Effector memory CD8-positive, alpha-beta T cell (primary cell): ENCODE measurements at regions not wholly inside any gene's neighbourhood (a gene's known extent, or its start where the extent isn't known, plus 50 kb on each side); places are given as distances from the start of the nearest gene placed in this dataset.

Experiments used
- ATAC-seq: fragments of 150-1000 bp; cut with Tn5 transposase; replicated peaks from 2 replicates; pipeline ENCODE4 v1.10.0; 2021; ENCODE audit warnings: mild to moderate bottlenecking, moderate library complexity
- DNase-seq, 3 experiments: peaks; one replicate each; pipeline ENCODE4 v3.0.0; 2021
- H3K27ac Mint-ChIP-seq, 2 donors: one replicate each; pipeline ENCODE4 v1.8.0; 2022; ENCODE audit warnings: mild to moderate bottlenecking in 2 of 2, mixed read lengths in 2 of 2, moderate library complexity in 2 of 2
- H3K27me3 Mint-ChIP-seq, 2 donors: one replicate each; pipeline ENCODE4 v1.8.0; 2022; ENCODE audit warnings: mixed read lengths in 2 of 2
- H3K36me3 Mint-ChIP-seq: one replicate; pipeline ENCODE4 v1.8.0; 2022; ENCODE audit warnings: mild to moderate bottlenecking, moderate library complexity, mixed read lengths; ENCODE audit not compliant: insufficient read depth
- H3K4me1 Mint-ChIP-seq, 2 donors: one replicate each; pipeline ENCODE4 v1.8.0; 2022; ENCODE audit warnings: low read depth in 2 of 2, mixed read lengths in 2 of 2
- H3K4me3 Mint-ChIP-seq, 2 donors: one replicate each; pipeline ENCODE4 v1.8.0; 2022; ENCODE audit warnings: mild to moderate bottlenecking in 2 of 2, mixed read lengths in 2 of 2, moderate library complexity in 2 of 2
- H3K9me3 Mint-ChIP-seq, 2 donors: one replicate each; pipeline ENCODE4 v1.8.0; 2022; ENCODE audit warnings: mixed read lengths in 2 of 2

GRCh38 chr4:152225680-152226079 is 310.2 kb downstream of the FBXW7 start:
- H3K27me3 Mint-ChIP-seq: peaks cover 0 to 7% of the 10 kb centered on the region in 2 donors

GRCh38 chr4:152224721-152225420 is 311.0 kb downstream of the FBXW7 start:
- no peak for DNase-seq
- H3K9me3 Mint-ChIP-seq: no peaks in the 10 kb centered on the region
- ATAC-seq: no peak
- H3K4me1 Mint-ChIP-seq: no peaks in the 10 kb centered on the region
- H3K27me3 Mint-ChIP-seq: peaks cover 0 to 7% of the 10 kb centered on the region in 2 donors
- no peak overlapping the region for H3K4me3 Mint-ChIP-seq
- H3K27ac Mint-ChIP-seq: no peak overlapping the region
- peaks cover 2% of the 10 kb centered on the region for H3K36me3 Mint-ChIP-seq

More at GRCh38 chr4:152225680-152226079, 310.2 kb downstream of the FBXW7 start:
- ATAC-seq: no peak
- H3K4me1 Mint-ChIP-seq: no peaks in the 10 kb centered on the region
- H3K4me3 Mint-ChIP-seq: no peak overlapping the region
- no peak for DNase-seq
- no peaks in the 10 kb centered on the region for H3K9me3 Mint-ChIP-seq
- peaks cover 2% of the 10 kb centered on the region for H3K36me3 Mint-ChIP-seq
- no peak overlapping the region for H3K27ac Mint-ChIP-seq

- Mint-ChIP-seq H3K4me1 (no peaks in the 10 kb centered on the region), H3K27ac (no peak overlapping the region), H3K9me3 (no peaks in the 10 kb centered on the region), H3K4me3 (no peak overlapping the region), H3K27me3 (peaks cover 0 to 7% of the 10 kb centered on the region in 2 donors), H3K36me3 (peaks cover 2% of the 10 kb centered on the region)
- ATAC-seq (no peak), DNase-seq (no peak)
Measured at GRCh38 chr4:152224223-152224622, 311.7 kb downstream of the FBXW7 start.

- H3K27me3 Mint-ChIP-seq: peaks cover 0 to 7% of the 10 kb centered on the region in 2 donors
- peaks cover 4% of the 10 kb centered on the region in 2 donors for H3K4me1 Mint-ChIP-seq
- no peaks in the 10 kb centered on the region for H3K9me3 Mint-ChIP-seq
- H3K27ac Mint-ChIP-seq: no peak overlapping the region
- H3K36me3 Mint-ChIP-seq: peaks cover 2% of the 10 kb centered on the region
- DNase-seq (no peak), ATAC-seq (no peak)
- no peak overlapping the region for H3K4me3 Mint-ChIP-seq
Measured at GRCh38 chr4:152223600-152223999, 312.3 kb downstream of the FBXW7 start.

DNA sequence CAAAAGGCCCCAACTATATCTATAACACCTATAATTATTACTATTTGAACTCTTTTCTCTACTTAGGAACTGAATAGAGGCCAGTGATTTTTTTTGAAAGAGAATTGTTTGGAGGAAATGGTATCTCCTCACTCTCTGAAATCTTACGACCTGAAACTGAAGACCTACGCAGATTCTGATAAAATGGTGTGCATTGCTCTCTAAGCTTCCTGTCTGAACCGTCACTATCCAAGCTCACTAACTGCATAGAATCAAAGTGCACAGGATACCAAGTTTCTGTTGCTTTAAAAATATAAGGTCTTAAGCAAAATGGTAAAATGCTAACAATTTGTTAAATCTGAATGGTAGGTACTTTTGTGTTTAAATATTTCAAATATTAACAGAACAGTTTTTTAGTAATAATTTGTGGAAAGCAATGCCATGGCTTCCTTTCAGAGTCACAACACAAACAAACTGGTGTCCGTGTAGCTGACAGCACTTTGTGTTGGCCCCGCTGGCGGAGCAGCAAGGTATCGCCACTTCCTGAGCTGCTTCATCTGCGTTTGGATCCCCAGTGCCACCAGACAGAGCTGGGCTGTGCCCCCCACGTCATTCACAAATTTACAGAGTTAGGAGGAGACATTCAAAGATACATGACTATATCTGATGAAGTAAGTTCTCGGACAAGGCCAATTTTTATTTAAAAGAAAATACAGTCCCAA is 313.9 kb downstream of the FBXW7 start:
- Mint-ChIP-seq H3K4me1 (peaks cover 4% of the 10 kb centered on the region in 2 donors), H3K4me3 (no peak overlapping the region), H3K27me3 (no peaks in the 10 kb centered on the region), H3K27ac (peak overlapping the region in 1 of 2 donors; percentile 3), H3K9me3 (no peaks in the 10 kb centered on the region), H3K36me3 (no peaks in the 10 kb centered on the region)
- ATAC-seq (no peak), DNase-seq (no peak)

- H3K27me3 Mint-ChIP-seq: no peaks in the 10 kb centered on the region
- DNase-seq (no peak), ATAC-seq (no peak)
- H3K36me3 Mint-ChIP-seq: no peaks in the 10 kb centered on the region
- H3K4me1 Mint-ChIP-seq: peaks cover 4% of the 10 kb centered on the region in 2 donors
- H3K9me3 Mint-ChIP-seq: peaks cover 0 to 7% of the 10 kb centered on the region in 2 donors
- no peak overlapping the region for H3K4me3 Mint-ChIP-seq
- H3K27ac Mint-ChIP-seq: no peak overlapping the region
Measured at GRCh38 chr4:152220201-152220666, 315.7 kb downstream of the FBXW7 start.

DNA sequence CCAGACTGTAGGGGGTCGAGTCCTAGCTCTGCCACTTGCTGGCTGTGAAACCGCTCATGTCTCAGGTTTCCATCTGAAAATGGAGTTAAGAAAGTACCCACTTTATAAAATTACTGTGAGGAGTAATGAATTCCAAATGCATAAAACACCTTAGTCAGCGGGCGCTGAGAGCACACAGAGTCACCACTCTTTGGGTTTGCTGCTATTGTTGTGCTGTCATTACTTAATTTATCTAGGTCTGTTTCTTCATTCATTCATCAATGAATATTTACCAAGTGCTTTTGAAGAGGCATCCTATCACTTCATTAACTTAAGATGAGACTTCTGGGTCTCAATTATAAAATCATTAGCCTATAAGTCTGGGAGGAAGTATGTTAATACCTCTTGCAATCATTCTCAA is 317.3 kb downstream of the FBXW7 start:
- no peak for DNase-seq
- Mint-ChIP-seq H3K36me3 (no peaks in the 10 kb centered on the region), H3K9me3 (peaks cover 0 to 15% of the 10 kb centered on the region in 2 donors), H3K4me1 (peaks cover 4% of the 10 kb centered on the region in 2 donors), H3K27me3 (no peaks in the 10 kb centered on the region), H3K4me3 (no peak overlapping the region), H3K27ac (no peak overlapping the region)
- ATAC-seq: no peak

GRCh38 chr4:152217896-152218295 is 318.0 kb downstream of the FBXW7 start:
- no peak for DNase-seq
- H3K27me3 Mint-ChIP-seq: no peaks in the 10 kb centered on the region
- no peak overlapping the region for H3K4me3 Mint-ChIP-seq
- ATAC-seq: no peak
- H3K9me3 Mint-ChIP-seq: peaks cover 0 to 15% of the 10 kb centered on the region in 2 donors
- no peaks in the 10 kb centered on the region for H3K36me3 Mint-ChIP-seq
- peaks cover 4% of the 10 kb centered on the region in 2 donors for H3K4me1 Mint-ChIP-seq
- H3K27ac Mint-ChIP-seq: no peak overlapping the region

GRCh38 chr4:152211936-152212653 is 323.8 kb downstream of the FBXW7 start:
- peaks cover 0 to 15% of the 10 kb centered on the region in 2 donors for H3K9me3 Mint-ChIP-seq
- no peaks in the 10 kb centered on the region for H3K36me3 Mint-ChIP-seq
- H3K27ac Mint-ChIP-seq: no peak overlapping the region
- H3K27me3 Mint-ChIP-seq: peaks cover 17 to 28% of the 10 kb centered on the region in 2 donors
- no peak overlapping the region for H3K4me3 Mint-ChIP-seq
- peaks cover 2 to 3% of the 10 kb centered on the region in 2 donors for H3K4me1 Mint-ChIP-seq
- no peak for ATAC-seq
- no peak for DNase-seq

GRCh38 chr4:152209772-152210493 is 326.0 kb downstream of the FBXW7 start:
- Mint-ChIP-seq H3K27ac (no peak overlapping the region), H3K4me3 (no peak overlapping the region), H3K36me3 (no peaks in the 10 kb centered on the region), H3K4me1 (peaks cover 2 to 3% of the 10 kb centered on the region in 2 donors), H3K27me3 (peaks cover 17 to 38% of the 10 kb centered on the region in 2 donors), H3K9me3 (peaks cover 0 to 5% of the 10 kb centered on the region in 2 donors)
- ATAC-seq: no peak
- no peak for DNase-seq

DNA sequence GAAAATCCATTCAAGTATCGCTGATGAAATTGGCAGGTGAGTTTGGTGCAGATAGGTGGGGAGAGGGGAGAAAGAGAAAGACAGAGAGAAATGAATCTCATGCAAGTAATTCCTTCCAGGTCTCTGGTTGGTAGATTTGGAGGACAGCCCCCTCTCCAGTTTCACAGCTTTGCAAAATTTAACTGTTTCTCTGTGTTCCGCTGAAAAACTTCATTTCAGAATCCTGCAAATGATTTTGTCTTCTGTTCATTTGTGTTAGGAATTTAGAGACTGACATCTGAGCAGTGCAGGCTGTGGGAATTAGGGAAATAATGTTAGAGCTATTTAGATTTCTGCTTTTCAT is 328.5 kb downstream of the FBXW7 start:
- ATAC-seq: no peak
- Mint-ChIP-seq H3K36me3 (no peaks in the 10 kb centered on the region), H3K27ac (no peak overlapping the region)

GRCh38 chr4:152206646-152207377 is 329.1 kb downstream of the FBXW7 start:
- H3K9me3 Mint-ChIP-seq: no peaks in the 10 kb centered on the region
- H3K4me1 Mint-ChIP-seq: peaks cover 2 to 3% of the 10 kb centered on the region in 2 donors
- H3K4me3 Mint-ChIP-seq: no peak overlapping the region
- H3K36me3 Mint-ChIP-seq: no peaks in the 10 kb centered on the region
- no peak for ATAC-seq
- peaks cover 17 to 38% of the 10 kb centered on the region in 2 donors for H3K27me3 Mint-ChIP-seq
- DNase-seq: no peak
- no peak overlapping the region for H3K27ac Mint-ChIP-seq

More for the DNA sequence above, 328.5 kb downstream of the FBXW7 start:
- H3K4me3 Mint-ChIP-seq: no peak overlapping the region
- peaks cover 2 to 3% of the 10 kb centered on the region in 2 donors for H3K4me1 Mint-ChIP-seq
- no peaks in the 10 kb centered on the region for H3K9me3 Mint-ChIP-seq
- DNase-seq: no peak
- peaks cover 17 to 38% of the 10 kb centered on the region in 2 donors for H3K27me3 Mint-ChIP-seq
